GM12874 (cell line): ENCODE measurements at regions not wholly inside any gene's neighbourhood (a gene's known extent, or its start where the extent isn't known, plus 50 kb on each side); places are given as distances from the start of the nearest gene placed in this dataset.

Experiments
- TF ChIP-seq, protein P1 (sequence below): IDR thresholded peaks from 2 replicates; pipeline ENCODE4 v1.5.1; 2011; ENCODE audit warnings: low read depth, mild to moderate bottlenecking, control low read depth, low read length, moderate library complexity; ENCODE audit not compliant: insufficient read depth

DNA sequence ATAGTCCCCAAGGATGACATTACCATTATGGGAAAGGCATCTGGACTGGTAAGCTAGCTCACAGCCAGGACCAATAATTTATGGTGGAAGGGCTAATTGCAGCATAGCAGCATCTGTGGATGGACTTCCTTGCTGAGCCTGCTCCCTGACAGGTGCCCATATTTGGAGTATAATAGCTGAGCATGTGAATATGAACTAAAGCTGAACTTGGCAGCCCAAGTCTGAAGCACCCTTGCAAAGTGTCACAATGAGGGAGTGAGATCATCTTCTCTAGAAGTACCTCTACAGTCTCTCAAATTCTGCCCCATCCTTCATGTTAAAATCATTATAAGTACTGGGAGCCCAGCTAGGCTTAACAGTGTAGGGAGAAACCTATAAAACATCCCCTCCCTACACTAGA lies 128.2 kb upstream of the INPP4B start:
- TF ChIP-seq, protein P1, sequence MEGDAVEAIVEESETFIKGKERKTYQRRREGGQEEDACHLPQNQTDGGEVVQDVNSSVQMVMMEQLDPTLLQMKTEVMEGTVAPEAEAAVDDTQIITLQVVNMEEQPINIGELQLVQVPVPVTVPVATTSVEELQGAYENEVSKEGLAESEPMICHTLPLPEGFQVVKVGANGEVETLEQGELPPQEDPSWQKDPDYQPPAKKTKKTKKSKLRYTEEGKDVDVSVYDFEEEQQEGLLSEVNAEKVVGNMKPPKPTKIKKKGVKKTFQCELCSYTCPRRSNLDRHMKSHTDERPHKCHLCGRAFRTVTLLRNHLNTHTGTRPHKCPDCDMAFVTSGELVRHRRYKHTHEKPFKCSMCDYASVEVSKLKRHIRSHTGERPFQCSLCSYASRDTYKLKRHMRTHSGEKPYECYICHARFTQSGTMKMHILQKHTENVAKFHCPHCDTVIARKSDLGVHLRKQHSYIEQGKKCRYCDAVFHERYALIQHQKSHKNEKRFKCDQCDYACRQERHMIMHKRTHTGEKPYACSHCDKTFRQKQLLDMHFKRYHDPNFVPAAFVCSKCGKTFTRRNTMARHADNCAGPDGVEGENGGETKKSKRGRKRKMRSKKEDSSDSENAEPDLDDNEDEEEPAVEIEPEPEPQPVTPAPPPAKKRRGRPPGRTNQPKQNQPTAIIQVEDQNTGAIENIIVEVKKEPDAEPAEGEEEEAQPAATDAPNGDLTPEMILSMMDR, result no peak

- TF ChIP-seq, protein P1, result no peak
Observed at GRCh38 chr4:142975618-142976017, 129.5 kb upstream of the INPP4B start.

DNA sequence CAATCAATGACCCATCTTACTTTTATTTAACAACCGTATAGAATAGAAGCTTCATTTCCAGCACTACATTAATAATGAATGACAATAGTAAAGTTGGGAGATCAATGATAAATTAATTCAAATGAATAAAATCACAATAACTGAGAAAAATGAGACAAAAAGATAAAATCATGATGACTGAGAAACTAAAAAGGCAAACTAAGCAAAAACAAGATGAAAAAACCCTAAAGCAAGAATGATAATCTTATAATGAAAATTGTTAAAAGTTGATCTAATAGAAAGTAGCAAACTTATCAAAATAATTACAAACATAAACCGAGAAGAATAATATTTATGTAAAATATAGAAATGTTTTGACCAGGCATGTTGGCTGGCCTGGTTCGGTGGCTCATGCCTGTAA lies 130.4 kb upstream of the INPP4B start:
- TF ChIP-seq, protein P1, result no peak

DNA sequence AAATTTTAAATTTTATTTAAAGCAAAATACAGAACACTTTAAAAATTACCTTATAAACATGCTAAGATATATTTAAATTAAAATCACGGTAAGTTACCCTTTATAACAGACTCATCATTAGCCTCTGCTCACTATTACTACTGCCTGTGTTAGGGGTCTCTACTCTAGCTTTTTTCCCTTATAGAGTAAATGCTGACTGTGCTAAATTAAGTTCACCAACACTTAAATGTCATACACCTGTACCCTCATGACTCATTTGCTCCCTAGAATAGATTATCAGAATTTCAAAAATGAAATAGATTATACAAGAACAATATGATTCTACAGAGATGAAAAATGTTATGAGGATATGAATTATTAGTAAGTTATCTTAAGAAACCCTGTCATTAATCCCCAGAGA lies 131.1 kb upstream of the INPP4B start:
- TF ChIP-seq, protein P1, result no peak

DNA sequence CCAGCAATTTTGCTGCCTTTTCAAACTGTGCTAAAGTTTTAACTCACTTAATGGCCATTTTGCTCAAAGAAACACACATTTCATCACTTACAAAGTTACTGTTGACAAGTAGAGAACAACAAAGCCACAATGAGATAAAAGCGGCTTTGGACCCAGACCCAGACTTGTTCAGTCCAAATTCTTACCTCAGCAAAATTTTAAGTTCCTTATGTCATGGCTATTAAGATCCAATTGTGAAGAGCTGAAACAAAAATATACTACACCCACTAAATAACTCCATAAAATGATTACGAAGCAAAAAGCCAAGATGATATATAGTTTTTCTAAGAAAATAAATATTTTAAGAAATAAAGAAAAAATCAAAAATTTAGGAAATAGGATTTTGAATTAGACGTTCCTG lies 137.0 kb upstream of the INPP4B start:
- TF ChIP-seq, protein P1, result no peak

DNA sequence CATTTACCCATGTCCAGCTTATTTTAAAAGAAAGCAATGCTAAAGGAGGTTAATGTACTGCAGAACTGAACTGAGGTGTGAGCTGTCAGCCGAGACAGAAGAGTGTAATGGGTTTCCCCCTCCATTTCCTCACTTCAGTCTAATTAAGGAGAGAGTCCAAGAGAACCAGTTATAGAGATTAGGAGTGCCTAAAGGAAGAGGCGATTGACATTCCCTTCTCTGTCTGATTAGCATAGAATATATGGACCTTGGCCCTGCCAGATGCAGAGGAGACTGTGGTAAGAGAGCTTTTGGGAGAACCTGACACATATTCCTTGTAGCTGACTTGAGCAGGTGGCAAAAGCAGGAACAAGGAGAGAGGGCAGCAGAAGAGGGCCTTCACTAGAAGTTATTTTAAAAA lies 137.5 kb upstream of the INPP4B start:
- TF ChIP-seq, protein P1, result no peak

DNA sequence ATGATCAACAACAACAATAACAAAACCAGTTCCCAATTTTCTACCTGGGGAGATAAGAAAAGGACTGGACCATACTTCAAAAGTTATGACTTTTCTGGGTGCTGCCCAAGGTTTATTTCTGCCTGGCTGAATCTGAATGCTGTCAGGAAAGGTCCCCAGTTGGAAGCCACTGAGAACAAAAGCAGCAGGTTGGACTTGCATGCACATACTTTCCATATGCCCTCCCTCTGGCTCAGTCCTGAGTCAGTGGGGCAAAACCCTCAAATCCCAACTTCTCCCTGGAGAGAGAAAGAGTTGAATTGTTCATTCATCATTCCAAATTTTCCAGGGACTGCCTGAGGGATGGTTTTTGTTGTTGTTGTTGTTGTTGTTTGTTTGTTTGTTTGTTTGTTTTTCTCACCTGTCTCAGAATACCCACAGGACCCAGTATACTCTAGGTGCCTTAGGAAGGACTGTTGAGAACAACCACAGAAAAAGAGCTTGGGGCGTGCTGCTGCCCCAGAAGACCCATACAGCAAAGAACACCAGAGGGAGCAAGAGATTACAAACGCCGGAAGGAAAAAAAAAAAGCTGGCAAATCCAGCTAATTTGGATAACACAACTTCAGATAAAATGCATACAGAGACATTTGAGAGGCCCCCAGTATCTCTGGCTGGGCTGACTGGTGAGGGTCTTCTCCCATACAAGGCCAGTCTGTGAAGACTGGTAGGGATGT lies 138.9 kb upstream of the INPP4B start:
- TF ChIP-seq, protein P1, result no peak

DNA sequence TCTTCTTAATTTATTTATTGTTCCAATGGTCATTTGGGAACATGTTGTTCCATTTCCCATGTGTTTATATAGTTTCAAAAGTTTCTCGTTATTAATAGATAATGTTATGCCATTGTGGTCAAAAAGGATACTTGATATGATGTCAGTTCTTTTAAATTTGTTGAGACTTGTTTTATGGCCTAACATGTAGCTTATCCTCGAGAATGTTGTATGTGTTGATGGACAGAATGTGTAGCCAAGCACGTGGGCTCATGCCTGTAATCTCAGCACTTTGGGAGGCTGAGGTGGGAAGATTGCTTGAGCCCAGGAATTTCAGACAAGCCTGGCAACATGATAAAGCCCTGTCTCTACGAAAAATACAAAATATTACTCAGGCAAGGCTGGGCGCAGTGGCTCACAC lies 168.5 kb upstream of the USP38 start:
- TF ChIP-seq, protein P1, result no peak
